Hepatocyte (in vitro differentiated cells): ENCODE measurements at regions not wholly inside any gene's neighbourhood (a gene's known extent, or its start where the extent isn't known, plus 50 kb on each side); places are given as distances from the start of the nearest gene placed in this dataset.

Experiments used
- DNase-seq: peaks from one replicate; pipeline ENCODE4 v3.0.0-alpha.2; 2016; ENCODE audit warnings: low spot score
- H2AFZ ChIP-seq: fragments of 200-600 bp; sonication (generic); 2 replicates; pipeline ENCODE4 v1.6.0; 2016; ENCODE audit warnings: antibody characterized with exemption, mild to moderate bottlenecking
- H3K27ac ChIP-seq: fragments of 200-600 bp; sonication (generic); 2 replicates; pipeline ENCODE4 v1.5.1; 2016; ENCODE audit warnings: mild to moderate bottlenecking
- H3K27me3 ChIP-seq: fragments of 200-600 bp; sonication (generic); 2 replicates; pipeline ENCODE4 v1.6.1; 2016
- H3K36me3 ChIP-seq: fragments of 200-600 bp; sonication (generic); replicated peaks from 2 replicates; pipeline ENCODE4 v1.5.1; 2016; ENCODE audit warnings: low read depth; ENCODE audit not compliant: insufficient read depth
- H3K4me1 ChIP-seq: fragments of 200-600 bp; sonication (generic); 2 replicates; pipeline ENCODE4 v1.5.1; 2016; ENCODE audit warnings: mild to moderate bottlenecking, moderate library complexity; ENCODE audit not compliant: insufficient read depth
- H3K4me2 ChIP-seq: fragments of 200-600 bp; sonication (generic); 2 replicates; pipeline ENCODE4 v1.6.0; 2016
- H3K4me3 ChIP-seq: fragments of 200-600 bp; sonication (generic); 2 replicates; pipeline ENCODE4 v1.5.1; 2016; ENCODE audit warnings: mild to moderate bottlenecking
- H3K79me2 ChIP-seq: fragments of 200-600 bp; sonication (generic); 2 replicates; pipeline ENCODE4 v1.6.0; 2017; ENCODE audit warnings: mild to moderate bottlenecking
- H3K9me2 ChIP-seq: fragments of 200-600 bp; sonication (generic); replicated peaks from 2 replicates; pipeline ENCODE4 v1.6.0; 2017; ENCODE audit warnings: mild to moderate bottlenecking; ENCODE audit not compliant: insufficient read depth
- H3K9me3 ChIP-seq: fragments of 200-600 bp; sonication (generic); 2 replicates; pipeline ENCODE4 v1.5.1; 2016; ENCODE audit warnings: low read depth, mild to moderate bottlenecking
- H4K20me1 ChIP-seq: fragments of 200-600 bp; sonication (generic); 2 replicates; pipeline ENCODE4 v1.6.0; 2016; ENCODE audit warnings: mild to moderate bottlenecking; ENCODE audit not compliant: insufficient read depth, poor library complexity, severe bottlenecking
- CTCF ChIP-seq: fragments of 200-600 bp; sonication (generic); IDR thresholded peaks from 2 replicates; pipeline ENCODE4 v1.5.1; 2016; ENCODE audit warnings: antibody characterized with exemption, mild to moderate bottlenecking; ENCODE audit not compliant: poor library complexity
- EZH2 ChIP-seq: fragments of 200-600 bp; sonication (generic); IDR thresholded peaks from 2 replicates; pipeline ENCODE4 v1.6.1; 2016; ENCODE audit warnings: antibody characterized with exemption, mild to moderate bottlenecking, borderline replicate concordance
- EZH2phosphoT487 ChIP-seq: fragments of 200-600 bp; sonication (generic); IDR thresholded peaks from one replicate; pipeline ENCODE4 v1.6.1; 2018; ENCODE audit warnings: antibody characterized with exemption, mild to moderate bottlenecking, low read depth, moderate library complexity; ENCODE audit not compliant: unreplicated experiment, severe bottlenecking
- WGBS: methylation state at CpG from one replicate; pipeline ENCODE4 v1.1.6; 2016; ENCODE audit warnings: low lambda C conversion rate; ENCODE audit errors: missing lambda C conversion rate; 5-methylcytosine and 5-hydroxymethylcytosine counted together

GRCh38 chr3:34808287-34808686, 831.0 kb upstream of the ARPP21 start:
- 79% methylated on average over 1 of the region's 1 CpG for WGBS
- no peak overlapping the region for H3K4me3 ChIP-seq
- H3K79me2 ChIP-seq = no peaks in the 10 kb centered on the region
- no peak overlapping the region for H3K4me2 ChIP-seq
- TF ChIP-seq EZH2phosphoT487 (no peak), EZH2 (no peak), CTCF (no peak)
- no peak overlapping the region for H3K27ac ChIP-seq
- DNase-seq = no peak
- no peaks in the 10 kb centered on the region for H3K9me2 ChIP-seq
- no peaks in the 10 kb centered on the region for H3K9me3 ChIP-seq
- no peak overlapping the region for H2AFZ ChIP-seq
- H3K4me1 ChIP-seq = no peaks in the 10 kb centered on the region
- H3K36me3 ChIP-seq = no peaks in the 10 kb centered on the region
- no peaks in the 10 kb centered on the region for H3K27me3 ChIP-seq
- H4K20me1 ChIP-seq = no peaks in the 10 kb centered on the region

- Histone ChIP-seq H3K4me2 (no peak overlapping the region), H3K9me3 (no peaks in the 10 kb centered on the region), H4K20me1 (no peaks in the 10 kb centered on the region), H3K27me3 (no peaks in the 10 kb centered on the region), H3K4me3 (no peak overlapping the region), H3K36me3 (no peaks in the 10 kb centered on the region), H2AFZ (no peak overlapping the region), H3K4me1 (no peaks in the 10 kb centered on the region), H3K79me2 (no peaks in the 10 kb centered on the region), H3K9me2 (no peaks in the 10 kb centered on the region), H3K27ac (no peak overlapping the region)
- 87% methylated on average over 2 of the region's 2 CpGs for WGBS
- no peak for DNase-seq
- no peak for TF ChIP-seq CTCF
- TF ChIP-seq EZH2 = no peak
- no peak for TF ChIP-seq EZH2phosphoT487
Observed at GRCh38 chr3:34828847-34829246, 810.5 kb upstream of the ARPP21 start.

DNA sequence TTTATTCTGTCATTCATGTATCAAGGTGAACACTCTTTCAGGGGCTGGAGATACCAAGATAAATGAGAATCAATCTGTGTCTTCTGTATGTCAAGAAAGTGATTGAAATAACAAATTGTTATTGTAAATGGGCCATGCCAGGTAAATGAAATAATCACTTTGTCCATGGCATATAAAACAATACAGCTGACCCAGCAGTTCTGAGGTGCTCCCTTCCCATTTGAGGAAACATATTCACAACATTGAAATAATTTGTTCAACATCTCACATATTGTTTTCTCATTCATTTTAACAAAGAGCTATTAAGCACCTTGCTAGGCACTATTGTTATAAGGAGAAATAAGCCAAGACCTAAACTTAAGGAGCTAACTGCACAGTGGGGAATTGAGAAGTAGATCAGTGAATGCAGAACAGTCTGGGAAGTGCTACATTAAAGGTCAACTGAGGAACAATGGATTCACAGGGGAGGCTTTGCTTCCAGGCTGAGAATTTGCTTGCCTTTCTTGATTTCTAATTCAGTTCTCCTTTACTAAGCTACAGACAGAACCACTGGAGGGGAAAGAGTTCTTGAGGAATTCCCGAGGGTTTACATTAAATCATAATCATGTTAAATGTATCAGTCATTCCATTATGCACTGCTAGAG, 806.3 kb upstream of the ARPP21 start:
- WGBS = 86% methylated on average over 1 of the region's 1 CpG
- Histone ChIP-seq H3K4me2 (no peak overlapping the region), H2AFZ (no peak overlapping the region), H3K9me2 (no peaks in the 10 kb centered on the region), H3K4me3 (no peak overlapping the region), H3K27ac (no peak overlapping the region), H3K79me2 (no peaks in the 10 kb centered on the region), H4K20me1 (no peaks in the 10 kb centered on the region), H3K36me3 (no peaks in the 10 kb centered on the region), H3K27me3 (no peaks in the 10 kb centered on the region), H3K4me1 (peaks cover 7% of the 10 kb centered on the region), H3K9me3 (no peaks in the 10 kb centered on the region)
- TF ChIP-seq EZH2 (no peak), CTCF (no peak), EZH2phosphoT487 (no peak)
- DNase-seq = no peak
